ENCODE measurements at regions not wholly inside any gene's neighbourhood (a gene's known extent, or its start where the extent isn't known, plus 50 kb on each side); places are given as distances from the start of the nearest gene placed in this dataset.
"Not testable (repeated sequence)": the region's sequence is repeated elsewhere in the genome, so short reads cannot be mapped to it uniquely, and the experiment has no call there.

DNA sequence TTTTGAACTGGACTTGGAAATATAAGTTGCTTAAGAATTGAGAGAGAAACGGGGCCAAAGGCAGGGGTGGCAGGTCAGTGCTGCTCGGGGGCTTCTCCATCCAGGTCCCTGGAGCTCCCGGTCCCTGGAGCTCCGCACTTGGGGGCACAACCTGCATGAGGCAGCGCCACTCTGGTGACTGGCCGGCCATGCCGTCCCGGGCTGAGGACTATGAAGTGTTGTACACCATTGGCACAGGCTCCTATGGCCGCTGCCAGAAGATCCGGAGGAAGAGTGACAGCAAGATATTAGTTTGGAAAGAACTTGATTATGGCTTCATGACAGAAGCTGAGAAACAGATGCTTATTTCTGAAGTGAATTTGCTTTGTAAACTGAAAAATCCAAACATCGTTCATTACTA lies 76.9 kb upstream of the POTEG start:
- H3K27ac ChIP-seq; DNase-seq; H3K36me3 ChIP-seq; H3K4me3 ChIP-seq; H3K27me3 ChIP-seq; H3K9me3 ChIP-seq; H3K4me1 ChIP-seq; intact Hi-C loops (cut with DNase I; ENCODE audit: low total_unique reads): not testable (repeated sequence)
- WGBS, 5 donors = 17 to 84% (median 82%) methylated on average over 1 to 7 of the region's 11 CpGs; no CpG with 5 or more reads in 1 of the 5 donors

GRCh38 chr14:19489475-19489874 lies 55.3 kb upstream of the POTEG start:
- H3K4me3 ChIP-seq; H3K27ac ChIP-seq; H3K36me3 ChIP-seq; H3K9me3 ChIP-seq; intact Hi-C loops (cut with DNase I; ENCODE audit: low total_unique reads); H3K4me1 ChIP-seq; DNase-seq; H3K27me3 ChIP-seq: not testable (repeated sequence)
- 83 to 86% (median 84%) methylated on average over 2 of the region's 2 CpGs; no CpG with 5 or more reads in 2 of the 5 donors for WGBS, 5 donors

DNA sequence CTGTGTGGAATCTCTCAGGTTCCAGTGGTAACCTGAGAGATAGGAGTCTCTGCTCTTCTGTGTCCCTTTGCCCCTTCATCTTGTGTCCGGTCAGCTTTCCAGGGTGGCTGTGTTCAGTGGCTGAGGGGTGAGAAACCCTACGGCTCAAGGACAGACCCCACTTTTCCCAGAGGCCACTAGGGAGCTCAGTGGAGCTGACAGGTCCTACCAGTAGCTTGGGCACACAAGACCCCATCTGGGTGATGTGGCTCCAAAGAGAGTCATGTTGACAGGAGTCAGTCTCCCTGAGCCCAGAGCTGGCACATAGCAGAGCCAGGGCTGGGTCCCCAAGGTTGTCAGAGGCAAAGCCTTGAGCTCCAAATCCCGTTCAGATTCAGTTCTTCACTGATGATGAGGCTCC lies 54.3 kb upstream of the POTEG start:
- 63 to 88% (median 72%) methylated on average over 2 of the region's 3 CpGs; no CpG with 5 or more reads in 1 of the 5 donors for WGBS, 5 donors
- DNase-seq; H3K9me3 ChIP-seq; H3K27ac ChIP-seq; H3K4me1 ChIP-seq; H3K36me3 ChIP-seq; intact Hi-C loops (cut with DNase I; ENCODE audit: low total_unique reads); H3K4me3 ChIP-seq; H3K27me3 ChIP-seq: not testable (repeated sequence)

- DNase-seq; H3K27ac ChIP-seq; H3K27me3 ChIP-seq; H3K4me3 ChIP-seq; intact Hi-C loops (cut with DNase I; ENCODE audit: low total_unique reads); H3K4me1 ChIP-seq; H3K9me3 ChIP-seq; H3K36me3 ChIP-seq: not testable (repeated sequence)
- no CpG with 5 or more reads among the region's 14 CpGs for WGBS, 5 donors
These were observed 53.5 kb upstream of the POTEG start for GRCh38 chr14:19487690-19488089.

GRCh38 chr14:19487265-19487664 lies 53.1 kb upstream of the POTEG start:
- intact Hi-C loops (cut with DNase I; ENCODE audit: low total_unique reads); DNase-seq: not testable (repeated sequence)
- 88 to 97% (median 95%) methylated on average over 9 to 11 of the region's 15 CpGs for WGBS, 5 donors

GRCh38 chr14:19485346-19485745 lies 51.2 kb upstream of the POTEG start:
- H3K27ac ChIP-seq; H3K4me1 ChIP-seq; intact Hi-C loops (cut with DNase I; ENCODE audit: low total_unique reads); H3K36me3 ChIP-seq; H3K4me3 ChIP-seq; H3K9me3 ChIP-seq; H3K27me3 ChIP-seq: not testable (repeated sequence)
- 74 to 87% (median 82%) methylated on average over 3 to 4 of the region's 9 CpGs for WGBS, 5 donors
- peak in 1 of 2 donors; percentile 0 for DNase-seq

More at GRCh38 chr14:19487265-19487664, 53.1 kb upstream of the POTEG start:
- H3K27ac ChIP-seq, H3K36me3 ChIP-seq, H3K4me3 ChIP-seq, H3K9me3 ChIP-seq, H3K4me1 ChIP-seq, H3K27me3 ChIP-seq: not testable (repeated sequence)

Data from stomach (tissue), 8 donors.